GM23338 (cell line): ENCODE measurements at regions not wholly inside any gene's neighbourhood (a gene's known extent, or its start where the extent isn't known, plus 50 kb on each side); places are given as distances from the start of the nearest gene placed in this dataset.

Experiments
- ATAC-seq: fragments of 200-7000 bp; cut with Tn5 transposase; 3 replicates; pipeline ENCODE4 v1.9.1; 2020
- DNase-seq: peaks from one replicate; pipeline ENCODE4 v3.0.0-alpha.2; 2015; ENCODE audit warnings: low spot score
- H2AFZ ChIP-seq: fragments of 200-600 bp; sonication (generic); 2 replicates; pipeline ENCODE4 v1.8.0; 2016; ENCODE audit warnings: antibody characterized with exemption, mild to moderate bottlenecking, moderate library complexity
- H3F3A ChIP-seq: fragments of 200-600 bp; sonication (generic); replicated peaks from 2 replicates; pipeline ENCODE4 v1.8.0; 2017; ENCODE audit warnings: antibody characterized with exemption, mixed run types, low read depth
- H3K27ac ChIP-seq: fragments of 200-600 bp; sonication (generic); 2 replicates; pipeline ENCODE4 v1.6.1; 2016; ENCODE audit warnings: low read depth
- H3K27me3 ChIP-seq: fragments of 200-600 bp; sonication (generic); 2 replicates; pipeline ENCODE4 v1.8.0; 2016; ENCODE audit warnings: mild to moderate bottlenecking, mixed run types, moderate library complexity; ENCODE audit not compliant: insufficient read depth
- H3K36me3 ChIP-seq: fragments of 200-600 bp; sonication (generic); 2 replicates; pipeline ENCODE4 v1.8.0; 2016; ENCODE audit warnings: mild to moderate bottlenecking; ENCODE audit not compliant: insufficient read depth
- H3K4me1 ChIP-seq: fragments of 200-600 bp; sonication (generic); 2 replicates; pipeline ENCODE4 v1.8.0; 2016; ENCODE audit warnings: mild to moderate bottlenecking, moderate library complexity; ENCODE audit not compliant: insufficient read depth
- H3K4me2 ChIP-seq: fragments of 200-600 bp; sonication (generic); 2 replicates; pipeline ENCODE4 v1.7.1; 2017; ENCODE audit warnings: mixed run types
- H3K4me3 ChIP-seq: fragments of 200-600 bp; sonication (generic); 2 replicates; pipeline ENCODE4 v1.6.1; 2016; ENCODE audit warnings: mixed run types
- H3K79me2 ChIP-seq: fragments of 200-600 bp; sonication (generic); replicated peaks from 2 replicates; pipeline ENCODE4 v1.8.0; 2017; ENCODE audit warnings: mild to moderate bottlenecking; ENCODE audit not compliant: insufficient read depth
- H3K9me2 ChIP-seq: fragments of 200-600 bp; sonication (generic); 2 replicates; pipeline ENCODE4 v1.8.0; 2017; ENCODE audit not compliant: insufficient read depth
- H4K20me1 ChIP-seq: fragments of 200-600 bp; sonication (generic); replicated peaks from 2 replicates; pipeline ENCODE4 v1.8.0; 2017; ENCODE audit warnings: mild to moderate bottlenecking; ENCODE audit not compliant: insufficient read depth
- H3K27ac Mint-ChIP-seq: 2 replicates; pipeline ENCODE4 v1.8.0; 2020; ENCODE audit warnings: inconsistent platforms, mild to moderate bottlenecking, moderate library complexity, mixed read lengths
- H3K27me3 Mint-ChIP-seq: 3 replicates; pipeline ENCODE4 v1.8.0; 2022; ENCODE audit warnings: low read depth, mild to moderate bottlenecking, moderate library complexity, mixed read lengths, inconsistent platforms; ENCODE audit not compliant: insufficient read depth, poor library complexity
- H3K36me3 Mint-ChIP-seq: 3 replicates; pipeline ENCODE4 v1.8.0; 2021; ENCODE audit warnings: low read depth, mild to moderate bottlenecking, inconsistent platforms, moderate library complexity, mixed read lengths
- H3K4me1 Mint-ChIP-seq: 3 replicates; pipeline ENCODE4 v1.8.0; 2020; ENCODE audit warnings: mild to moderate bottlenecking, inconsistent platforms, mixed read lengths
- H3K4me3 Mint-ChIP-seq: 3 replicates; pipeline ENCODE4 v1.8.0; 2021; ENCODE audit warnings: moderate library complexity, mild to moderate bottlenecking, inconsistent platforms, mixed read lengths
- H3K9me3 Mint-ChIP-seq: 3 replicates; pipeline ENCODE4 v1.8.0; 2020; ENCODE audit warnings: moderate library complexity, mild to moderate bottlenecking, inconsistent platforms, mixed read lengths
- CREB1 ChIP-seq: fragments of 250-450 bp; sonication (Bioruptor Pico); IDR thresholded peaks from 2 replicates; pipeline ENCODE4 v1.5.0; 2020; ENCODE audit warnings: low read depth, mild to moderate bottlenecking, moderate library complexity
- EZH2phosphoT487 ChIP-seq: fragments of 200-600 bp; sonication (generic); IDR thresholded peaks from one replicate; pipeline ENCODE4 v1.8.1; 2018; ENCODE audit warnings: antibody characterized with exemption; ENCODE audit not compliant: unreplicated experiment
- JUNB ChIP-seq: IDR thresholded peaks from one replicate; pipeline ENCODE4 v1.6.1; 2016; ENCODE audit warnings: antibody characterized with exemption; ENCODE audit not compliant: unreplicated experiment
- NANOG ChIP-seq: IDR thresholded peaks from 2 replicates; pipeline ENCODE4 v1.6.1; 2016; ENCODE audit warnings: antibody characterized with exemption, borderline replicate concordance
- POLR2AphosphoS5 ChIP-seq: IDR thresholded peaks from 2 replicates; pipeline ENCODE4 v1.6.1; 2016; ENCODE audit warnings: antibody characterized with exemption, low read depth
- STAT1 ChIP-seq: IDR thresholded peaks from one replicate; pipeline ENCODE4 v1.6.1; 2016; ENCODE audit warnings: antibody characterized with exemption; ENCODE audit not compliant: unreplicated experiment
- ZNF331 ChIP-seq: fragments of 250-450 bp; sonication (Bioruptor Pico); IDR thresholded peaks from 2 replicates; pipeline ENCODE4 v1.5.0; 2020; ENCODE audit warnings: low read depth, mild to moderate bottlenecking, moderate library complexity
- TF ChIP-seq, protein P1 (sequence below): IDR thresholded peaks from 2 replicates; pipeline ENCODE4 v1.6.1; 2016; ENCODE audit warnings: antibody characterized with exemption
- TF ChIP-seq, protein P2 (sequence below), 2 experiments: fragments of 200-600 bp in 1 of 2; sonication (generic) in 1 of 2; conservative IDR thresholded peaks; 2 replicates each; pipeline versions ENCODE4 v1.5.1 to v1.6.1; 2016 to 2017; ENCODE audit warnings: antibody characterized with exemption in 2 of 2, low read depth in 2 of 2, mild to moderate bottlenecking in 2 of 2, moderate library complexity in 1 of 2
- TF ChIP-seq, protein P3 (sequence below): IDR thresholded peaks from one replicate; pipeline ENCODE4 v1.6.1; 2018; ENCODE audit warnings: antibody characterized with exemption; ENCODE audit not compliant: unreplicated experiment

DNA sequence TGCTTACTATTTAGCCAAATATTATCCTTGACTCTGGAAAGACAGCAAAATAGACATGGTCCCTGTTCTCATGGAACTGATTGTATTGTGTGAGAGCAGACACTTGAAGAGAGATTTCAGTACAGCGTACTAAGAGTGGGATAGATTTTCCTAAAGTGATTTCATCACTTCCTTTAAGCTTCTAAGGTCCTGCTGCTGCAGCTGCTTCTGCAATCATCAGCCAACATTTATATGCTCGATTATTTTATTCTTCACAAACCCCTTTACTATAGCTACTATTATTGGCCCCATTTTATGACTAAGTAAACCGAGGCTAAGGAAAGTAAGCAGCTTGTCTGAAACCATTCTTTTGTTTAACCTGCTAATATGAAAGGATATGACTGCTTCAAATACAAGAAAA lies 137.7 kb downstream of the SPATA31D1 start:
- TF ChIP-seq STAT1 (no peak), JUNB (no peak)
- TF ChIP-seq, protein P1, sequence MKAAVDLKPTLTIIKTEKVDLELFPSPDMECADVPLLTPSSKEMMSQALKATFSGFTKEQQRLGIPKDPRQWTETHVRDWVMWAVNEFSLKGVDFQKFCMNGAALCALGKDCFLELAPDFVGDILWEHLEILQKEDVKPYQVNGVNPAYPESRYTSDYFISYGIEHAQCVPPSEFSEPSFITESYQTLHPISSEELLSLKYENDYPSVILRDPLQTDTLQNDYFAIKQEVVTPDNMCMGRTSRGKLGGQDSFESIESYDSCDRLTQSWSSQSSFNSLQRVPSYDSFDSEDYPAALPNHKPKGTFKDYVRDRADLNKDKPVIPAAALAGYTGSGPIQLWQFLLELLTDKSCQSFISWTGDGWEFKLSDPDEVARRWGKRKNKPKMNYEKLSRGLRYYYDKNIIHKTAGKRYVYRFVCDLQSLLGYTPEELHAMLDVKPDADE = no peak
- Mint-ChIP-seq H3K36me3 (no peaks in the 10 kb centered on the region), H3K4me3 (no peak overlapping the region), H3K9me3 (no peaks in the 10 kb centered on the region), H3K27me3 (no peaks in the 10 kb centered on the region), H3K4me1 (no peaks in the 10 kb centered on the region), H3K27ac (no peak overlapping the region)
- Histone ChIP-seq H3K27ac (no peak overlapping the region), H2AFZ (no peak overlapping the region), H4K20me1 (no peaks in the 10 kb centered on the region), H3K9me2 (no peaks in the 10 kb centered on the region), H3K27me3 (no peaks in the 10 kb centered on the region), H3K36me3 (no peaks in the 10 kb centered on the region), H3K4me1 (no peaks in the 10 kb centered on the region), H3K4me2 (no peak overlapping the region), H3K4me3 (no peak overlapping the region), H3F3A (no peaks in the 10 kb centered on the region), H3K79me2 (no peaks in the 10 kb centered on the region)
- DNase-seq = no peak
- no peak for ATAC-seq

DNA sequence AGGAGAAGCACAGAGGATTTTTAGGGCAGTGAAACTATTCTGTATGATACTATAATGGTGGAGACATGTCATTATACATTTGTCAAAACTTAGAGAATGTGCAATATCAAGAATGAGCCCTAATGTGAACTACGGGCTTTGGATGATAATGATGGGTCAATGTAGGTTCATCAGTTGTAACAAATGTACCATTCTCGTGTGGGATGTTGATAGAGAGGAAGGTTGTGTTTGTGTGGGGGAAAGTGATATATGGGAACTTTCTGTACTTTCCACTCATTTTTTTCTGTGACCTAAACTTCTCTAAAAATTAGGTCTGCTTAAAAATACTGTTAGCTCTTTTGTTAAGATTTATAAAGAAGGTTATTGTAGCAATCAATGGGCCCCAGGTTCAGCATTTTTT lies 138.9 kb downstream of the SPATA31D1 start:
- TF ChIP-seq JUNB (no peak), POLR2AphosphoS5 (no peak), CREB1 (no peak), NANOG (no peak), ZNF331 (no peak)
- TF ChIP-seq, protein P2, sequence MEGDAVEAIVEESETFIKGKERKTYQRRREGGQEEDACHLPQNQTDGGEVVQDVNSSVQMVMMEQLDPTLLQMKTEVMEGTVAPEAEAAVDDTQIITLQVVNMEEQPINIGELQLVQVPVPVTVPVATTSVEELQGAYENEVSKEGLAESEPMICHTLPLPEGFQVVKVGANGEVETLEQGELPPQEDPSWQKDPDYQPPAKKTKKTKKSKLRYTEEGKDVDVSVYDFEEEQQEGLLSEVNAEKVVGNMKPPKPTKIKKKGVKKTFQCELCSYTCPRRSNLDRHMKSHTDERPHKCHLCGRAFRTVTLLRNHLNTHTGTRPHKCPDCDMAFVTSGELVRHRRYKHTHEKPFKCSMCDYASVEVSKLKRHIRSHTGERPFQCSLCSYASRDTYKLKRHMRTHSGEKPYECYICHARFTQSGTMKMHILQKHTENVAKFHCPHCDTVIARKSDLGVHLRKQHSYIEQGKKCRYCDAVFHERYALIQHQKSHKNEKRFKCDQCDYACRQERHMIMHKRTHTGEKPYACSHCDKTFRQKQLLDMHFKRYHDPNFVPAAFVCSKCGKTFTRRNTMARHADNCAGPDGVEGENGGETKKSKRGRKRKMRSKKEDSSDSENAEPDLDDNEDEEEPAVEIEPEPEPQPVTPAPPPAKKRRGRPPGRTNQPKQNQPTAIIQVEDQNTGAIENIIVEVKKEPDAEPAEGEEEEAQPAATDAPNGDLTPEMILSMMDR (conservative IDR thresholded peaks at IDR 0.05; ENCODE audit: low read depth in 2 of 2) = no peak
- H3K27me3 ChIP-seq = no peaks in the 10 kb centered on the region
- H3K79me2 ChIP-seq = no peaks in the 10 kb centered on the region
- no peak overlapping the region for H3K4me2 ChIP-seq
- H3K4me3 ChIP-seq = no peak overlapping the region
- H3K9me2 ChIP-seq = 0 out of 2 replicates have a peak, but pooled peaks cover 4% of the 10 kb centered on the region
- H3K9me3 Mint-ChIP-seq = no peaks in the 10 kb centered on the region
- ATAC-seq (no peak), DNase-seq (no peak)
- no peak overlapping the region for H2AFZ ChIP-seq
- no peaks in the 10 kb centered on the region for H3K36me3 Mint-ChIP-seq
- no peak overlapping the region for H3K4me3 Mint-ChIP-seq
- H3K27me3 Mint-ChIP-seq = no peaks in the 10 kb centered on the region
- no peak overlapping the region for H3K27ac ChIP-seq
- H3K4me1 ChIP-seq = no peaks in the 10 kb centered on the region
- no peaks in the 10 kb centered on the region for H3F3A ChIP-seq
- no peaks in the 10 kb centered on the region for H3K36me3 ChIP-seq
- no peaks in the 10 kb centered on the region for H3K4me1 Mint-ChIP-seq
- H3K27ac Mint-ChIP-seq = no peak overlapping the region
- H4K20me1 ChIP-seq = no peaks in the 10 kb centered on the region

DNA sequence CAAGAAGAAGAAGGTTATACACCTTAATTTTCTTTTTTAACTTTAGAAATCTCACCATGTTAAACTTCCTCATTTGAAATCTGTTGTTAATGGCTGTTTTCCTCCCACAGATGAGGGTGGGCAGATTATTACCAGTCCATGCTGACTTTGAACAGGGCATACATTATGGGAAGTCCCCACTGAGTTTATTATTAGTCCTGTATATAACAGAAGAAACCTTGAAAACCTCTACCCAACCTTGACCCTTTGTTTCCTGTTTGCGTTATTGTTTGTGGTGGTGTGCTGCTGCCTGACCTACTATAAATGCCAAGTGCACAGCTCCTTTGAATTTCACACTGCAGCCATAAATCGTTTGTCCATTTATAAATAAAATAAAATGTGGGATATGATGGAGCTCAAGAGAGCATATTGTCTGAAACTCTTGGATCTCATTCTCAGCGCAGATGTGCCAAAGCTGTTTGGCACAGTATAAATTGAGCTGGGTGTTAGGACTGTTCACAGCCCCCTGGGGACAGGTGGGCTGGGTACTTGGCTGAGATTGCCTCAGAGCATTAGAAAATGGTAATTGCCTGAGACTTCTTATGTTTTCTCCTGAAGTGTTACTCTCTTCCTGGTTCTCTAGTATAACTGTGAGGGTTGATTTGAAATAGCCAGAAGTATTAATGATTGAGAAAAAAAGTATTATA lies 139.6 kb downstream of the SPATA31D1 start:
- no peaks in the 10 kb centered on the region for H3K27me3 Mint-ChIP-seq
- ATAC-seq = no peak
- TF ChIP-seq POLR2AphosphoS5 (no peak), EZH2phosphoT487 (no peak)
- TF ChIP-seq, protein P1 = no peak
- TF ChIP-seq, protein P3, sequence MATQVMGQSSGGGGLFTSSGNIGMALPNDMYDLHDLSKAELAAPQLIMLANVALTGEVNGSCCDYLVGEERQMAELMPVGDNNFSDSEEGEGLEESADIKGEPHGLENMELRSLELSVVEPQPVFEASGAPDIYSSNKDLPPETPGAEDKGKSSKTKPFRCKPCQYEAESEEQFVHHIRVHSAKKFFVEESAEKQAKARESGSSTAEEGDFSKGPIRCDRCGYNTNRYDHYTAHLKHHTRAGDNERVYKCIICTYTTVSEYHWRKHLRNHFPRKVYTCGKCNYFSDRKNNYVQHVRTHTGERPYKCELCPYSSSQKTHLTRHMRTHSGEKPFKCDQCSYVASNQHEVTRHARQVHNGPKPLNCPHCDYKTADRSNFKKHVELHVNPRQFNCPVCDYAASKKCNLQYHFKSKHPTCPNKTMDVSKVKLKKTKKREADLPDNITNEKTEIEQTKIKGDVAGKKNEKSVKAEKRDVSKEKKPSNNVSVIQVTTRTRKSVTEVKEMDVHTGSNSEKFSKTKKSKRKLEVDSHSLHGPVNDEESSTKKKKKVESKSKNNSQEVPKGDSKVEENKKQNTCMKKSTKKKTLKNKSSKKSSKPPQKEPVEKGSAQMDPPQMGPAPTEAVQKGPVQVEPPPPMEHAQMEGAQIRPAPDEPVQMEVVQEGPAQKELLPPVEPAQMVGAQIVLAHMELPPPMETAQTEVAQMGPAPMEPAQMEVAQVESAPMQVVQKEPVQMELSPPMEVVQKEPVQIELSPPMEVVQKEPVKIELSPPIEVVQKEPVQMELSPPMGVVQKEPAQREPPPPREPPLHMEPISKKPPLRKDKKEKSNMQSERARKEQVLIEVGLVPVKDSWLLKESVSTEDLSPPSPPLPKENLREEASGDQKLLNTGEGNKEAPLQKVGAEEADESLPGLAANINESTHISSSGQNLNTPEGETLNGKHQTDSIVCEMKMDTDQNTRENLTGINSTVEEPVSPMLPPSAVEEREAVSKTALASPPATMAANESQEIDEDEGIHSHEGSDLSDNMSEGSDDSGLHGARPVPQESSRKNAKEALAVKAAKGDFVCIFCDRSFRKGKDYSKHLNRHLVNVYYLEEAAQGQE = no peak

More for the DNA sequence above, 139.6 kb downstream of the SPATA31D1 start:
- Histone ChIP-seq H3K27me3 (no peaks in the 10 kb centered on the region), H3K9me2 (peaks cover 6% of the 10 kb centered on the region; the same call in 1 of the 2 replicates), H3F3A (no peaks in the 10 kb centered on the region), H3K4me3 (no peak overlapping the region), H3K27ac (no peak overlapping the region), H2AFZ (no peak overlapping the region), H3K79me2 (no peaks in the 10 kb centered on the region), H4K20me1 (no peaks in the 10 kb centered on the region), H3K4me1 (no peaks in the 10 kb centered on the region), H3K4me2 (no peak overlapping the region), H3K36me3 (no peaks in the 10 kb centered on the region)
- Mint-ChIP-seq H3K27ac (no peak overlapping the region), H3K9me3 (no peaks in the 10 kb centered on the region), H3K4me3 (no peak overlapping the region), H3K4me1 (no peaks in the 10 kb centered on the region), H3K36me3 (no peaks in the 10 kb centered on the region)
- DNase-seq = no peak
